ENCODE measurements at regions not wholly inside any gene's neighbourhood (a gene's known extent, or its start where the extent isn't known, plus 50 kb on each side); places are given as distances from the start of the nearest gene placed in this dataset.
"Not testable (repeated sequence)": the region's sequence is repeated elsewhere in the genome, so short reads cannot be mapped to it uniquely, and the experiment has no call there.

DNA sequence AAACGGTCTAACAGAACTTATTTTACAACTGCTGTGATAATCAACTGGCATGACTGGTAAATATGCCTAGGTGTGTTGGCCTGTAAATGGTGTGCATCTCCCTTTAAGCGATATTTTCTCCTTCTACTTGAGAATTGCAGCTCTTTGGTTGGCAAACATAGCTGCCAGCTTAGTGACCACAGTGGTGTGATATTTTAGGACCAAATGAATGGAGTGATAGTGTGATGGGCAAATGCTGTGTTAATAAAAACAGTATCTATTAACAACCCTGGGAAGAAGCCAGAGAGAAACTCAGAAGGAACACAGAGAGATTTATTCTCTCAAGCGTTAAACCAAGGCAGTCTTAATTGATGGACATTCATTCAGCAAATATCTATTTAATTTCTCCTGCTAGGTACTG is 278.4 kb downstream of the AACS start:
- Mint-ChIP-seq H3K27ac (no peak overlapping the region), H3K9me3 (no peaks in the 10 kb centered on the region), H3K4me1 (ENCODE audit: low read depth) (no peaks in the 10 kb centered on the region), H3K36me3 (ENCODE audit: low read depth) (no peaks in the 10 kb centered on the region), H3K27me3 (peaks cover 5% of the 10 kb centered on the region), H3K4me3 (no peak overlapping the region)
- ChIA-PET CTCF (interaction anchor here (0.8 kb wide), 1 partner anchor 8 kb away, joined by 3 read pairs; no protein-coding TSS in a partner anchor), POLR2A (no interaction called here)
- intact Hi-C loops (cut with micrococcal nuclease), result no loop called here
- ATAC-seq, result no peak
- TF ChIP-seq, protein P1, sequence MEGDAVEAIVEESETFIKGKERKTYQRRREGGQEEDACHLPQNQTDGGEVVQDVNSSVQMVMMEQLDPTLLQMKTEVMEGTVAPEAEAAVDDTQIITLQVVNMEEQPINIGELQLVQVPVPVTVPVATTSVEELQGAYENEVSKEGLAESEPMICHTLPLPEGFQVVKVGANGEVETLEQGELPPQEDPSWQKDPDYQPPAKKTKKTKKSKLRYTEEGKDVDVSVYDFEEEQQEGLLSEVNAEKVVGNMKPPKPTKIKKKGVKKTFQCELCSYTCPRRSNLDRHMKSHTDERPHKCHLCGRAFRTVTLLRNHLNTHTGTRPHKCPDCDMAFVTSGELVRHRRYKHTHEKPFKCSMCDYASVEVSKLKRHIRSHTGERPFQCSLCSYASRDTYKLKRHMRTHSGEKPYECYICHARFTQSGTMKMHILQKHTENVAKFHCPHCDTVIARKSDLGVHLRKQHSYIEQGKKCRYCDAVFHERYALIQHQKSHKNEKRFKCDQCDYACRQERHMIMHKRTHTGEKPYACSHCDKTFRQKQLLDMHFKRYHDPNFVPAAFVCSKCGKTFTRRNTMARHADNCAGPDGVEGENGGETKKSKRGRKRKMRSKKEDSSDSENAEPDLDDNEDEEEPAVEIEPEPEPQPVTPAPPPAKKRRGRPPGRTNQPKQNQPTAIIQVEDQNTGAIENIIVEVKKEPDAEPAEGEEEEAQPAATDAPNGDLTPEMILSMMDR (IDR thresholded peaks at IDR 0.05), result no peak
- DNase-seq, result no peak

DNA sequence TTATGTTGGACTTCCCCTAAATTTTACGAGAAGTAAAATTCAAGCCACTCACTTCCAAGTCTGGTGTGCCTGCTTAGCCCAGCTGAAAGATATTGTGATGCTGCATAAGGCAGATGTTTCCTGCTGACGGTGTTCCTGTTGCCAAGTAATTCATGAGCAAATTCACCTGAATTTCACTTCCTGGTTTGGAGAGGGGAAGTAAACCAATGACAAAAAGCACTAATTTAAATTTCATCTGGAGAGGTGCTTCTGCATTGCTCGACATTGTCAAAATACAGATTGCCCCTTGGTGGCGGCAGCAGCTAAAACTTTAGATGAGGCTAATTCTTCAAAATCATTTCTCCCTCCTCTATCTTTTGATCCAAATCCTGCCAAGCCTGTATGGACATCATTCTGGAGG is 281.1 kb downstream of the AACS start:
- DNase-seq (no peak), ATAC-seq (no peak)
- H3K36me3 Mint-ChIP-seq (ENCODE audit: low read depth), result no peaks in the 10 kb centered on the region
- no peak overlapping the region for H3K27ac Mint-ChIP-seq
- intact Hi-C loops (cut with micrococcal nuclease), result no loop called here
- ChIA-PET CTCF (interaction anchor here (1.8 kb wide), 1 partner anchor 15 kb away, joined by 3 read pairs; no protein-coding TSS in a partner anchor), POLR2A (no interaction called here)
- H3K4me3 Mint-ChIP-seq, result no peak overlapping the region
- peaks cover 8% of the 10 kb centered on the region for H3K27me3 Mint-ChIP-seq
- TF ChIP-seq, protein P1 (IDR thresholded peaks at IDR 0.05), result no peak
- no peaks in the 10 kb centered on the region for H3K4me1 Mint-ChIP-seq (ENCODE audit: low read depth)
- no peaks in the 10 kb centered on the region for H3K9me3 Mint-ChIP-seq

GRCh38 chr12:125351788-125352187 is 286.6 kb downstream of the AACS start:
- POLR2A ChIA-PET, result interaction anchor here (0.8 kb wide), 1 partner anchor 18 kb away, joined by 3 read pairs; no protein-coding TSS in a partner anchor
- no peak for DNase-seq
- Mint-ChIP-seq H3K4me1 (ENCODE audit: low read depth) (no peaks in the 10 kb centered on the region), H3K4me3 (no peak overlapping the region), H3K27me3 (peaks cover 8% of the 10 kb centered on the region), H3K27ac (no peak overlapping the region), H3K9me3 (peaks cover 6% of the 10 kb centered on the region), H3K36me3 (ENCODE audit: low read depth) (no peaks in the 10 kb centered on the region)
- TF ChIP-seq, protein P1 (IDR thresholded peaks at IDR 0.05), result no peak
- CTCF ChIA-PET, result interaction anchor here (3.5 kb wide), 1 partner anchor 21 kb away, joined by 8 read pairs; no protein-coding TSS in a partner anchor
- ATAC-seq, result no peak
- intact Hi-C loops (cut with micrococcal nuclease), result no loop called here

- H3K4me1 Mint-ChIP-seq (ENCODE audit: low read depth); H3K9me3 Mint-ChIP-seq; intact Hi-C loops (cut with micrococcal nuclease); DNase-seq; H3K27ac Mint-ChIP-seq; H3K27me3 Mint-ChIP-seq; H3K36me3 Mint-ChIP-seq (ENCODE audit: low read depth); ATAC-seq; H3K4me3 Mint-ChIP-seq: not testable (repeated sequence)
- ChIA-PET CTCF (interaction anchor here (0.8 kb wide), 1 partner anchor 22 kb away, joined by 3 read pairs; no protein-coding TSS in a partner anchor), POLR2A (interaction anchor here (0.6 kb wide), 1 partner anchor 26 kb away, joined by 3 read pairs; no protein-coding TSS in a partner anchor)
Measured at GRCh38 chr12:125353002-125353401, 287.8 kb downstream of the AACS start.

- H3K36me3 Mint-ChIP-seq (ENCODE audit: low read depth), result no peaks in the 10 kb centered on the region
- no peak overlapping the region for H3K27ac Mint-ChIP-seq
- ATAC-seq (no peak), DNase-seq (no peak)
- H3K4me1 Mint-ChIP-seq (ENCODE audit: low read depth), result no peaks in the 10 kb centered on the region
- peaks cover 6% of the 10 kb centered on the region for H3K9me3 Mint-ChIP-seq
- peaks cover 2% of the 10 kb centered on the region for H3K27me3 Mint-ChIP-seq
- intact Hi-C loops (cut with micrococcal nuclease), result no loop called here
- ChIA-PET CTCF (interaction anchor here (0.8 kb wide), 1 partner anchor 23 kb away, joined by 3 read pairs; no protein-coding TSS in a partner anchor), POLR2A (no interaction called here)
- no peak overlapping the region for H3K4me3 Mint-ChIP-seq
- TF ChIP-seq, protein P1 (IDR thresholded peaks at IDR 0.05), result no peak
Measured at GRCh38 chr12:125353871-125354270, 288.6 kb downstream of the AACS start.
